HCT116 (cell line): ENCODE measurements at regions not wholly inside any gene's neighbourhood (a gene's known extent, or its start where the extent isn't known, plus 50 kb on each side); places are given as distances from the start of the nearest gene placed in this dataset.

Experiments
- CEBPB ChIP-seq: IDR thresholded peaks from 2 replicates; pipeline ENCODE4 v1.6.1; 2012; ENCODE audit warnings: low read depth
- CTCF ChIP-seq, 3 experiments: fragments of 200-600 bp in 1 of 3; sonication (generic) in 1 of 3; IDR thresholded peaks in 2 of 3; conservative IDR thresholded peaks in 1 of 3; 2 replicates each; pipeline ENCODE4 v1.5.1; 2012 to 2017; ENCODE audit warnings: low read depth in 2 of 3, low read length in 2 of 3, antibody characterized with exemption in 1 of 3, borderline replicate concordance in 1 of 3, control low read depth in 1 of 3, mild to moderate bottlenecking in 1 of 3, mixed read lengths in 1 of 3, mixed run types in 1 of 3, moderate library complexity in 1 of 3; ENCODE audit not compliant: insufficient read depth in 1 of 3
- EZH2 ChIP-seq: fragments of 200-600 bp; sonication (generic); IDR thresholded peaks from 2 replicates; pipeline ENCODE4 v1.6.1; 2017; ENCODE audit warnings: antibody characterized with exemption, mixed run types
- EZH2phosphoT487 ChIP-seq: fragments of 200-600 bp; IDR thresholded peaks from 2 replicates; pipeline ENCODE4 v1.6.1; 2018; ENCODE audit warnings: antibody characterized with exemption, borderline replicate concordance
- POLR2A ChIP-seq: IDR thresholded peaks from 2 replicates; pipeline ENCODE4 v1.7.0; 2011; ENCODE audit warnings: borderline replicate concordance; ENCODE audit not compliant: insufficient read depth, insufficient read length; ENCODE audit errors: extremely low read depth
- POLR2AphosphoS5 ChIP-seq: IDR thresholded peaks from 2 replicates; pipeline ENCODE4 v1.6.1; 2011; ENCODE audit warnings: mild to moderate bottlenecking, low read depth, low read length, moderate library complexity
- SIN3A ChIP-seq: IDR thresholded peaks from 2 replicates; pipeline ENCODE4 v1.6.1; 2012; ENCODE audit warnings: low read depth
- TF ChIP-seq, protein P1 (sequence below): IDR thresholded peaks from 2 replicates; pipeline ENCODE4 v1.6.1; 2012; ENCODE audit warnings: low read depth
- TF ChIP-seq, protein P2 (sequence below): IDR thresholded peaks from 2 replicates; pipeline ENCODE4 v1.6.1; 2012

DNA sequence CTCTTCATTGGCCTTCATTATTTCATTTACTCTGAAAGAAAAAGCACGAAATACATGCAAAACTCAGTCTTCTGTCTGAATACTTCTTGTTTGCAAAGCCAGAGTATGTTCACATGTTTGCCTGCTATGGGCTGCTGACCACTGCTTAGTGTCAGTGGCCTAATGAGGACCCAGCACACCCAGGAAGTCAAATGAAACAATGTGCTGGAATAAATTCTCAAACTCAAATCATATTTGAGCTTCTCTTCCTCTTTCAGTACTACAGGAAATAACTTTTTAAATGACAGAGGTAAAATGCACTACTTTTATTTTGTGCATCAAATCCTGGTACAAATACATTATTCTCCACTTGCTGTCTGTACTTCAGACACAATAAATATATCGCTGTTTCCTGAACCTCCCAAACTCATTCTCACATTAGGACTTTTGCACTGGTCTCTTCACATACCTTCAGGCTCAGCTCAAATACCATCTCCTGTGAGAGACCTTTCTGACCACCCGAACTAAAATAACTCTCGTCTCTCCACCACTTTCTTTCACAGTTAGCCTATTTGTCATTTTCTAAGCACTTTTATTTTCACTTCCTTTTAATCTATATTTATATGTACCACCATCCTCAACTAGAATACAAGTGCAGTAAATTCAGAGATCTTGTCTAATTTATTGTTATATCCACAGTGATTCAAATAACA lies 176.8 kb downstream of the TUSC7 start:
- TF ChIP-seq CTCF (IDR thresholded peaks at IDR 0.05 in 2 of 3, conservative IDR thresholded peaks at IDR 0.05 in 1 of 3; ENCODE audit: borderline replicate concordance in 1 of 3, insufficient read depth in 1 of 3, low read depth in 2 of 3, low read length in 2 of 3) (no peak), POLR2A (no peak), CEBPB (no peak), SIN3A (no peak), POLR2AphosphoS5 (no peak), EZH2 (no peak), EZH2phosphoT487 (no peak)
- TF ChIP-seq, protein P1, sequence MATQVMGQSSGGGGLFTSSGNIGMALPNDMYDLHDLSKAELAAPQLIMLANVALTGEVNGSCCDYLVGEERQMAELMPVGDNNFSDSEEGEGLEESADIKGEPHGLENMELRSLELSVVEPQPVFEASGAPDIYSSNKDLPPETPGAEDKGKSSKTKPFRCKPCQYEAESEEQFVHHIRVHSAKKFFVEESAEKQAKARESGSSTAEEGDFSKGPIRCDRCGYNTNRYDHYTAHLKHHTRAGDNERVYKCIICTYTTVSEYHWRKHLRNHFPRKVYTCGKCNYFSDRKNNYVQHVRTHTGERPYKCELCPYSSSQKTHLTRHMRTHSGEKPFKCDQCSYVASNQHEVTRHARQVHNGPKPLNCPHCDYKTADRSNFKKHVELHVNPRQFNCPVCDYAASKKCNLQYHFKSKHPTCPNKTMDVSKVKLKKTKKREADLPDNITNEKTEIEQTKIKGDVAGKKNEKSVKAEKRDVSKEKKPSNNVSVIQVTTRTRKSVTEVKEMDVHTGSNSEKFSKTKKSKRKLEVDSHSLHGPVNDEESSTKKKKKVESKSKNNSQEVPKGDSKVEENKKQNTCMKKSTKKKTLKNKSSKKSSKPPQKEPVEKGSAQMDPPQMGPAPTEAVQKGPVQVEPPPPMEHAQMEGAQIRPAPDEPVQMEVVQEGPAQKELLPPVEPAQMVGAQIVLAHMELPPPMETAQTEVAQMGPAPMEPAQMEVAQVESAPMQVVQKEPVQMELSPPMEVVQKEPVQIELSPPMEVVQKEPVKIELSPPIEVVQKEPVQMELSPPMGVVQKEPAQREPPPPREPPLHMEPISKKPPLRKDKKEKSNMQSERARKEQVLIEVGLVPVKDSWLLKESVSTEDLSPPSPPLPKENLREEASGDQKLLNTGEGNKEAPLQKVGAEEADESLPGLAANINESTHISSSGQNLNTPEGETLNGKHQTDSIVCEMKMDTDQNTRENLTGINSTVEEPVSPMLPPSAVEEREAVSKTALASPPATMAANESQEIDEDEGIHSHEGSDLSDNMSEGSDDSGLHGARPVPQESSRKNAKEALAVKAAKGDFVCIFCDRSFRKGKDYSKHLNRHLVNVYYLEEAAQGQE = no peak
- TF ChIP-seq, protein P2, sequence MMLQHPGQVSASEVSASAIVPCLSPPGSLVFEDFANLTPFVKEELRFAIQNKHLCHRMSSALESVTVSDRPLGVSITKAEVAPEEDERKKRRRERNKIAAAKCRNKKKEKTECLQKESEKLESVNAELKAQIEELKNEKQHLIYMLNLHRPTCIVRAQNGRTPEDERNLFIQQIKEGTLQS = no peak
